SK-N-SH treated with all-trans-retinoic acid at 6 μM for 48 hours (cell line): ENCODE measurements at regions not wholly inside any gene's neighbourhood (a gene's known extent, or its start where the extent isn't known, plus 50 kb on each side); places are given as distances from the start of the nearest gene placed in this dataset.

Experiments used
- ATAC-seq: fragments of 200-7000 bp; cut with Tn5 transposase; 3 replicates; pipeline ENCODE4 v1.9.1; 2020; ENCODE audit warnings: mild to moderate bottlenecking, moderate library complexity
- ARNTL ChIP-seq: fragments of 450-650 bp; formaldehyde crosslinking; IDR thresholded peaks from 2 replicates; pipeline ENCODE4 v1.5.0; 2020; ENCODE audit warnings: low read depth, mild to moderate bottlenecking, moderate library complexity, borderline replicate concordance
- BACH2 ChIP-seq: fragments of 250-450 bp; sonication (Bioruptor Pico); IDR thresholded peaks from 2 replicates; pipeline ENCODE4 v1.9.0; 2021; ENCODE audit warnings: mild to moderate bottlenecking, borderline replicate concordance
- CSDC2 ChIP-seq: fragments of 250-450 bp; sonication (Bioruptor Pico); IDR thresholded peaks from 2 replicates; pipeline ENCODE4 v1.5.0; 2020; ENCODE audit warnings: mild to moderate bottlenecking, moderate library complexity
- ESRRG ChIP-seq: fragments of 250-450 bp; sonication (Bioruptor Pico); IDR thresholded peaks from 2 replicates; pipeline ENCODE4 v1.6.1; 2021; ENCODE audit warnings: mild to moderate bottlenecking
- GLIS3 ChIP-seq: fragments of 250-450 bp; sonication (Bioruptor Pico); IDR thresholded peaks from 2 replicates; pipeline ENCODE4 v1.5.0; 2020; ENCODE audit warnings: mild to moderate bottlenecking, moderate library complexity
- ISL1 ChIP-seq: fragments of 250-450 bp; sonication (Bioruptor Pico); IDR thresholded peaks from 2 replicates; pipeline ENCODE4 v2.1.2; 2022; ENCODE audit warnings: mild to moderate bottlenecking, moderate library complexity
- OSR1 ChIP-seq: fragments of 250-450 bp; sonication (Bioruptor Pico); IDR thresholded peaks from 2 replicates; pipeline ENCODE4 v1.8.0; 2022; ENCODE audit warnings: moderate library complexity, mild to moderate bottlenecking, inconsistent platforms
- PATZ1 ChIP-seq: fragments of 250-450 bp; sonication (Bioruptor Pico); IDR thresholded peaks from 2 replicates; pipeline ENCODE4 v1.8.0; 2020; ENCODE audit warnings: mild to moderate bottlenecking, moderate library complexity, borderline replicate concordance
- PPARA ChIP-seq: fragments of 250-450 bp; sonication (Bioruptor Pico); IDR thresholded peaks from 2 replicates; pipeline ENCODE4 v1.5.0; 2020; ENCODE audit warnings: mild to moderate bottlenecking, borderline replicate concordance
- RARB ChIP-seq: fragments of 250-450 bp; sonication (Bioruptor Pico); IDR thresholded peaks from 2 replicates; pipeline ENCODE4 v1.8.0; 2021; ENCODE audit warnings: mild to moderate bottlenecking, moderate library complexity
- TCF4 ChIP-seq: fragments of 250-450 bp; sonication (Bioruptor Pico); IDR thresholded peaks from 2 replicates; pipeline ENCODE4 v1.8.0; 2021; ENCODE audit warnings: mild to moderate bottlenecking, moderate library complexity, borderline replicate concordance
- TOX ChIP-seq: fragments of 250-450 bp; sonication (Bioruptor Pico); IDR thresholded peaks from 2 replicates; pipeline ENCODE4 v1.8.0; 2021; ENCODE audit warnings: mild to moderate bottlenecking, moderate library complexity, borderline replicate concordance
- TSHZ2 ChIP-seq: fragments of 250-450 bp; sonication (Bioruptor Pico); IDR thresholded peaks from 2 replicates; pipeline ENCODE4 v1.5.0; 2020; ENCODE audit warnings: mild to moderate bottlenecking, moderate library complexity
- ZC3H10 ChIP-seq: fragments of 250-450 bp; sonication (Bioruptor Pico); IDR thresholded peaks from 2 replicates; pipeline ENCODE4 v1.5.1; 2021; ENCODE audit warnings: mild to moderate bottlenecking, moderate library complexity
- ZFP3 ChIP-seq: fragments of 250-450 bp; sonication (Bioruptor Pico); IDR thresholded peaks from 2 replicates; pipeline ENCODE4 v1.5.0; 2020; ENCODE audit warnings: mild to moderate bottlenecking, moderate library complexity
- ZFP30 ChIP-seq: fragments of 450-650 bp; formaldehyde crosslinking; IDR thresholded peaks from 2 replicates; pipeline ENCODE4 v1.5.0; 2022; ENCODE audit warnings: mild to moderate bottlenecking, moderate library complexity
- ZNF565 ChIP-seq: fragments of 450-650 bp; formaldehyde crosslinking; conservative IDR thresholded peaks from 2 replicates; pipeline ENCODE4 v1.5.0; 2020; ENCODE audit warnings: low read depth, mild to moderate bottlenecking, moderate library complexity
- ZNF70 ChIP-seq: fragments of 450-650 bp; formaldehyde crosslinking; IDR thresholded peaks from 2 replicates; pipeline ENCODE4 v1.5.0; 2020; ENCODE audit warnings: mild to moderate bottlenecking, moderate library complexity
- ZNF8 ChIP-seq: fragments of 450-650 bp; formaldehyde crosslinking; IDR thresholded peaks from 2 replicates; pipeline ENCODE4 v1.5.0; 2020; ENCODE audit warnings: mild to moderate bottlenecking, moderate library complexity
- TF ChIP-seq, protein P1 (sequence below): fragments of 250-450 bp; sonication (Bioruptor Pico); IDR thresholded peaks from 2 replicates; pipeline ENCODE4 v1.5.1; 2020; ENCODE audit warnings: low read depth, mild to moderate bottlenecking, moderate library complexity
- TF ChIP-seq, protein P2 (sequence below): fragments of 250-450 bp; sonication (Bioruptor Pico); IDR thresholded peaks from 2 replicates; pipeline ENCODE4 v1.8.0; 2021; ENCODE audit warnings: low read depth, mild to moderate bottlenecking, moderate library complexity, borderline replicate concordance

- TF ChIP-seq OSR1 (no peak), ZNF8 (CRISPR knock-in tag) (no peak), PPARA (no peak), ZFP3 (CRISPR knock-in tag) (no peak), ZNF70 (CRISPR knock-in tag) (no peak), ZC3H10 (no peak), ESRRG (CRISPR knock-in tag) (no peak), TOX (CRISPR knock-in tag) (no peak), ZFP30 (CRISPR knock-in tag) (no peak), PATZ1 (CRISPR knock-in tag) (no peak), ZNF565 (no peak), RARB (CRISPR knock-in tag) (no peak), TSHZ2 (CRISPR knock-in tag) (no peak), CSDC2 (CRISPR knock-in tag) (no peak), ISL1 (CRISPR knock-in tag) (no peak), TCF4 (no peak), ARNTL (CRISPR knock-in tag) (no peak)
- TF ChIP-seq, protein P1, sequence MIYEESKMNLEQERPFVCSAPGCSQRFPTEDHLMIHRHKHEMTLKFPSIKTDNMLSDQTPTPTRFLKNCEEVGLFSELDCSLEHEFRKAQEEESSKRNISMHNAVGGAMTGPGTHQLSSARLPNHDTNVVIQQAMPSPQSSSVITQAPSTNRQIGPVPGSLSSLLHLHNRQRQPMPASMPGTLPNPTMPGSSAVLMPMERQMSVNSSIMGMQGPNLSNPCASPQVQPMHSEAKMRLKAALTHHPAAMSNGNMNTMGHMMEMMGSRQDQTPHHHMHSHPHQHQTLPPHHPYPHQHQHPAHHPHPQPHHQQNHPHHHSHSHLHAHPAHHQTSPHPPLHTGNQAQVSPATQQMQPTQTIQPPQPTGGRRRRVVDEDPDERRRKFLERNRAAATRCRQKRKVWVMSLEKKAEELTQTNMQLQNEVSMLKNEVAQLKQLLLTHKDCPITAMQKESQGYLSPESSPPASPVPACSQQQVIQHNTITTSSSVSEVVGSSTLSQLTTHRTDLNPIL (CRISPR knock-in tag): no peak
Observed at GRCh38 chr11:70744396-70745185, 346.3 kb downstream of the CTTN start.

GRCh38 chr11:70745451-70745850 is 347.1 kb downstream of the CTTN start:
- ATAC-seq: no peak
- TF ChIP-seq PATZ1 (CRISPR knock-in tag) (no peak), ZFP30 (CRISPR knock-in tag) (no peak), CSDC2 (CRISPR knock-in tag) (no peak), GLIS3 (no peak), ZFP3 (CRISPR knock-in tag) (no peak), TSHZ2 (CRISPR knock-in tag) (no peak), BACH2 (CRISPR knock-in tag) (no peak), TCF4 (no peak)
- TF ChIP-seq, protein P2, sequence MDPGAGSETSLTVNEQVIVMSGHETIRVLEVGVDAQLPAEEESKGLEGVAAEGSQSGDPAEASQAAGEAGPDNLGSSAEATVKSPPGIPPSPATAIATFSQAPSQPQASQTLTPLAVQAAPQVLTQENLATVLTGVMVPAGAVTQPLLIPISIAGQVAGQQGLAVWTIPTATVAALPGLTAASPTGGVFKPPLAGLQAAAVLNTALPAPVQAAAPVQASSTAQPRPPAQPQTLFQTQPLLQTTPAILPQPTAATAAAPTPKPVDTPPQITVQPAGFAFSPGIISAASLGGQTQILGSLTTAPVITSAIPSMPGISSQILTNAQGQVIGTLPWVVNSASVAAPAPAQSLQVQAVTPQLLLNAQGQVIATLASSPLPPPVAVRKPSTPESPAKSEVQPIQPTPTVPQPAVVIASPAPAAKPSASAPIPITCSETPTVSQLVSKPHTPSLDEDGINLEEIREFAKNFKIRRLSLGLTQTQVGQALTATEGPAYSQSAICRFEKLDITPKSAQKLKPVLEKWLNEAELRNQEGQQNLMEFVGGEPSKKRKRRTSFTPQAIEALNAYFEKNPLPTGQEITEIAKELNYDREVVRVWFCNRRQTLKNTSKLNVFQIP (CRISPR knock-in tag): no peak

More at GRCh38 chr11:70744396-70745185, 346.3 kb downstream of the CTTN start:
- no peak for ATAC-seq
